NCI-H2196 (cell line): ENCODE measurements at regions not wholly inside any gene's neighbourhood (a gene's known extent, or its start where the extent isn't known, plus 50 kb on each side); places are given as distances from the start of the nearest gene placed in this dataset.

Experiments
- DNase-seq: peaks from one replicate; lab custom pipeline; 2025; ENCODE audit not compliant: unreplicated experiment; lab: John Stamatoyannopoulos, UW

GRCh38 chr6:71395731-71396409 lies 107.3 kb downstream of the OGFRL1 start:
- DNase-seq, result no peak

GRCh38 chr6:71396410-71396801 lies 107.8 kb downstream of the OGFRL1 start:
- no peak for DNase-seq

GRCh38 chr6:71399279-71399678 lies 110.7 kb downstream of the OGFRL1 start:
- DNase-seq, result no peak

DNA sequence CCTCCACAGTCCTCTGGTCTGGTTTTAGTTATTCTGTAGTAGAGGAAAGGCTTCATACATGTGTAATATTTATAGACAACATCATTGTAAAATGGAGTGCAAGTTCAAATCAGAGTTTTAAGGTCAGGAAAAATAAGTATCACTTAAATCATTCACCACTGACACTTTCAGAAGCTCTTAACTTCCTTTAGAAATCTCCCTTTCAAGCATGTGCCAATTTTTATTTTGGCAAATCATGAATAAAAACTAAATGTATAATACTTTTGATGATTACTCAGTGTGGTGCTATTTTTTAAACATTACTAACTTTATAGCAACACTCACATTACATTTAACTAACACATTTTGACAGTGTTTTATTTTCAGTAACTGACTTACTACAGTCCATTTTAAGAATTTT lies 112.2 kb downstream of the OGFRL1 start:
- DNase-seq, result no peak

DNA sequence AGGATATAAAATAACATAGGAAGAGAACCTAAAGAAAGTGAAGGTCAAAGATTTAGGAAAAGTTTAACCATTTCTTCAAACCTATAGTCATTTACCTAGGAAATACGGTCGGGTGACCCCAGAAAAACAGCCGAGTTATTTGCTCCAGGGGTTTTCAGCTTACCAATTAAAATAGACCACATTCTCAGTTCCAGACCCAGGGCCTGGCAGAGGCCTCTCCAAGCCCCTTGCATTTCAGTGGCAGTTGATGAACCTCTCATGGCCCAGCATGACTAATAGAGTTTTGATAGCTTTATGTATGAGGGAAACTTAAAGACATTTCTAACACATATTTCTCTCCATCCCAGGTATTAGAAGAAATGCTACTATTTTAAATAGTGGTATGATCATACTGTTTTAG lies 113.5 kb downstream of the OGFRL1 start:
- no peak for DNase-seq

- DNase-seq, result no peak
These were observed 115.0 kb downstream of the OGFRL1 start for GRCh38 chr6:71403422-71404134.

DNA sequence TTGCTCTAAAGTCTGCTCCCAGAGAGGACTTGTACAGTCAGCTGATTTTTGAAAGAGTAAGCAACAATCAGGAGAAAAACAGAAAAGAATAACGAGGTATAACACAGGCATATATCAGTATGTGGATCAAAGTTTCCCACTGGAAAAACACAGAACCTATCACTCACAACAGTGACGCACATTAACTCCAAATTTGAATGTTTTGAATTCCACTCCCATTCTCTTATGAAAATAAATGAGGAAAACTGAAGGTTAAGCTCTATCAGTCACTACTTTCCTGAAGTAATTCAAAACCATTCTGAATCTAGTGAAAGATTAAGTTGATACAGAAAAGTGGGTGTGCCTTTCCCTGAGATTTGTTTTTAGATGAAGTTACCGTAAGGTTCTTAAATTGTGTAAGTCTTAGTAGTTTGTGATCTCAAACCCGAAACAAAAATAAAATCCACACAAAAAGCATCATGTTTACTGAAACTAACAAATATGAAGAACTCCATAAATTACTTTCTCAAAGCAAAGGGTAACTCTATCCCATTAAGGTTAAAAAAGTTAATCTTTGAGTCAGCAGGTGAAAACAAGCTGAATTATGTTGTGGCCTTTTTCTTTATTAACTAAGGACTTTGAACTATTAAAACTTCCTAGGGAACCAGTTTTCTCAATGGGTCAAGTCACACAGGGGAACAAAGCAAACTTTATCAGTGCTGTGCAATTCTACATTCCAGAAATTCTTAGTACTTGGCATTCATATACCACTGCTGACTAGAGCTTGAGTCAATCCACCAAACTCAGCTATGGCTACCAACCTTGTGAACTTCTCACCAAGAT lies 115.7 kb downstream of the OGFRL1 start:
- DNase-seq, result no peak

DNA sequence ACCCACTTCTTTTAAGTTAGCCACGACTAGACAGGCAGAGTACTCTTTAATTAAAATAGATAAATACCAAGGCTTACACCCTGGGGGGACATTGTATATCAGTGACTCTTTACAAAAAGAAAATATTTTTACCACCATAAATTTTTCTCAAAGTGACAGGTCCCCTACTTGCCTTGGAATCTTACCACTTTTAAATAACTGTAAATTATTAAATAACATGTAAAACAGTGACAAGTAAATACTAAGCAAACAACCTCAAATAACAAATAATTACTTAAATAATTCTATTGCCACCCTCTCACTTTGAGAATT lies 116.3 kb downstream of the OGFRL1 start:
- DNase-seq, result no peak

DNA sequence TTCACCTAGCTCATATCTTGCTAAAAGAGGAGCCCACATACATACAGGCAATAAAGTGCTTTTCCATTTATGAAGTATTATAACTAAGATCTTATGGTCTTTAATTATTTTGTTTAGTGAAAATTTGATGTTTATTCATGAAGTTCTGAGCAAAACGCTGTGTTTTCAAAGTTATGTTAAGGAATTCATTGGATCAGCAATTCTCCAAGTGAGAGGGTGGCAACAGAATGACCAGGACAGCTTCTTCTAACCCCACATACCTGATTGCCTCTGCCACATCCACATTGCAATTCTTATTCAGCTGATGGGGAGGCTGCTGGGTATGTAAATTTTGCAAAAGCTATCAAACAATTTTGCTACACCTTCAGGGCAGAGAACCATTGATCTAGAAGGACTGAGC lies 116.8 kb downstream of the OGFRL1 start:
- no peak for DNase-seq

GRCh38 chr6:71406865-71407860 lies 118.6 kb downstream of the OGFRL1 start:
- no peak for DNase-seq

- no peak for DNase-seq
These were observed 120.4 kb downstream of the OGFRL1 start for GRCh38 chr6:71408787-71409723.

DNA sequence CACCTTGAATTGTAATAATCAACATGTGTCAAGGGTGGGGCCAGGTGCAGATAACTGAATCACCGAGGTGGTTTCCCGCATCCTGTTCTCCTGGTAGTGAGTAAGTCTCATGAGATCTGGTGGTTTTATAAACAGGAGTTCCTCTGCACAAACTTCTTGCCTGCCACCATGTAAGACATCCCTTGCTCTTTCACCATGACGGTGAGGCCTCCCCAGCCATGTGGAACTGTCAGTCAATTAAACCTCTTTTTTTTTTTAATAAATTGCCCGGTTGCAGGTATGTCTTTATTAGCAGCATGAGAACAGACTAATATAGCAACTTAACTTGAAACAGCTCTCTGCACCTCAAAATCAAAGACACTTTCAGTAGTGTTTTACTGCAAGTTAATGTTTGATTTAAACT lies 121.6 kb downstream of the OGFRL1 start:
- DNase-seq, result no peak

- no peak for DNase-seq
These were observed 122.1 kb downstream of the OGFRL1 start for GRCh38 chr6:71410681-71411080.

DNA sequence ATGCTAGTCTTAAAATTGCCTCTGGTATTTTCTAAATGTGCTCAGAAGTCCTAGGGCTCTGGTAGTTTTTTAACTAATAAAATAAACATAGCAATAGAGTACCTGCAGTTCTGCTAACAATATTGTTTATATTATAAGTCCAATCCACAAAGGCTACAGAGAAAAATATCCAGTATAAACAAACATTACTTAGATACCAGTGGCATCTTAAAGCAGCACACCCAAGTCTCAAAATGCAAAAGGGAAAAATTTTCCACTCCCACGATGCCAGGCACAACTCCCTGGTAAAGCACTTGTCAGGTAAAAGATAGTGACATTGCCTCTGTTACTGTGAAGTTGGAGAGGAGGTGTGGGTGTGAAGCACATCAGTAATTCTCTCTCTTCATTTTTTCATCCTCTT lies 123.3 kb downstream of the OGFRL1 start:
- no peak for DNase-seq

DNA sequence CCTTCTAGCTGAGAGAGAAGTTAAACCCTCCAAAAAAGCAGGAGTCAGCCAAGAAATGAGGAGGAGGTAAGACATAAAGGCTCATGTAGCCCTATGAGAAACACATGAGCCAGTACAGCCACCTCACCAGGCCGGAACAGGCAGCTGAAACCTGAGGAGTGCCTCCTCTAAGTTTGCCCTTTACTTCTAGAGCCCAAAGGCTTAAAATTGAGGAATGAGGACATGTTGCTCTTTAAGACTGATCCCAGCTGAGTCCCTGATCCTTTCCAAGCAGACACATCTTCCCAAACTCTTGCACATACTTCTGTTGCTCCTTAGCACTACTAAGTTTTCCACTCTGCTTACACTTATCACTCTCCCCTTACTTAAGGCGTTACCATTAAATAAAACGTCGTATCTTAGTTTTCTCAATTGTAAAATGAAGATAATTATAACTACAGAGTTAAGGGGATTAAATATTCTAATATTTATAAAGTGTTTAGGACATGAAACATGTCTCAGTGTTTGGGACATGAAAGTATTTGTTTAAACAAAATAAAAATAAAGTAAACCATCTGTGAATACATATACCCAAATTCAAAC lies 124.0 kb downstream of the OGFRL1 start:
- no peak for DNase-seq

GRCh38 chr6:71414486-71414885 lies 125.9 kb downstream of the OGFRL1 start:
- no peak for DNase-seq

GRCh38 chr6:71419217-71420094 lies 130.8 kb downstream of the OGFRL1 start:
- DNase-seq, result no peak

- DNase-seq, result no peak
These were observed 131.6 kb downstream of the OGFRL1 start for GRCh38 chr6:71420095-71420692.
